22Rv1 (cell line): ENCODE measurements at regions not wholly inside any gene's neighbourhood (a gene's known extent, or its start where the extent isn't known, plus 50 kb on each side); places are given as distances from the start of the nearest gene placed in this dataset.

Source experiments
- ZFX ChIP-seq: fragments of 450-650 bp; IDR thresholded peaks from 2 replicates; pipeline ENCODE4 v1.6.1; 2017; ENCODE audit warnings: antibody characterized with exemption, borderline replicate concordance
- TF ChIP-seq, protein P1 (sequence below): fragments of 450-650 bp; IDR thresholded peaks from 2 replicates; pipeline ENCODE4 v1.5.1; 2017; ENCODE audit warnings: mild to moderate bottlenecking

DNA sequence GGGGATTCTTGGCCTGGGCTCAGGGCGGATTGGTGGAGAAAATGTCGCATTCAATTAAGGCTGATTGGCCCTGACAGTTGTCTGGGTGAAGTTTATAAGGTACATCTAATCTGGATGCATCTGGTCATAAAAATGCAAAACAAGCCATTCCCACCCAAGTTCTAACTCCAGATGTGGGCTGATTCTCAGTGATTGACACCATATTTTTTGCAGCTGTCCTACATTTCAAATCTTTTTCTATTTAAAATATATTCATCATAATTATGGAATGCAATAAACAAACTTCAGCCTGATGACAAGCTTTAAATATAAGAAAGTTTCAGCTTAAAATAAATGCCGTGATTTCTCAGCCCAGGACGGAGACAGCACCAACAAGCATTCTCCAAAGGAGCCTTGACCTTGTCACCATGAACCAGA is 146.4 kb upstream of the SMIM23 start:
- TF ChIP-seq, protein P1, sequence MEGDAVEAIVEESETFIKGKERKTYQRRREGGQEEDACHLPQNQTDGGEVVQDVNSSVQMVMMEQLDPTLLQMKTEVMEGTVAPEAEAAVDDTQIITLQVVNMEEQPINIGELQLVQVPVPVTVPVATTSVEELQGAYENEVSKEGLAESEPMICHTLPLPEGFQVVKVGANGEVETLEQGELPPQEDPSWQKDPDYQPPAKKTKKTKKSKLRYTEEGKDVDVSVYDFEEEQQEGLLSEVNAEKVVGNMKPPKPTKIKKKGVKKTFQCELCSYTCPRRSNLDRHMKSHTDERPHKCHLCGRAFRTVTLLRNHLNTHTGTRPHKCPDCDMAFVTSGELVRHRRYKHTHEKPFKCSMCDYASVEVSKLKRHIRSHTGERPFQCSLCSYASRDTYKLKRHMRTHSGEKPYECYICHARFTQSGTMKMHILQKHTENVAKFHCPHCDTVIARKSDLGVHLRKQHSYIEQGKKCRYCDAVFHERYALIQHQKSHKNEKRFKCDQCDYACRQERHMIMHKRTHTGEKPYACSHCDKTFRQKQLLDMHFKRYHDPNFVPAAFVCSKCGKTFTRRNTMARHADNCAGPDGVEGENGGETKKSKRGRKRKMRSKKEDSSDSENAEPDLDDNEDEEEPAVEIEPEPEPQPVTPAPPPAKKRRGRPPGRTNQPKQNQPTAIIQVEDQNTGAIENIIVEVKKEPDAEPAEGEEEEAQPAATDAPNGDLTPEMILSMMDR = no peak
- no peak for TF ChIP-seq ZFX
